VCaP (cell line): ENCODE measurements at regions not wholly inside any gene's neighbourhood (a gene's known extent, or its start where the extent isn't known, plus 50 kb on each side); places are given as distances from the start of the nearest gene placed in this dataset.
"Not testable (repeated sequence)": the region's sequence is repeated elsewhere in the genome, so short reads cannot be mapped to it uniquely, and the experiment has no call there.

Experiments used
- H3K27ac ChIP-seq: fragments of 450-650 bp; 2 replicates; pipeline ENCODE4 v1.5.1; 2017
- CTCF ChIP-seq: fragments of 450-650 bp; conservative IDR thresholded peaks from 2 replicates; pipeline ENCODE4 v1.5.1; 2017; ENCODE audit warnings: mild to moderate bottlenecking, moderate library complexity

GRCh38 chr10:91090761-91091529, 129.5 kb upstream of the PCGF5 start:
- no peak overlapping the region for H3K27ac ChIP-seq
- peak; percentile 69 for TF ChIP-seq CTCF

GRCh38 chr10:91091780-91092179, 128.7 kb upstream of the PCGF5 start:
- no peak for TF ChIP-seq CTCF
- H3K27ac ChIP-seq: no peak overlapping the region

- TF ChIP-seq CTCF: no peak
- no peak overlapping the region for H3K27ac ChIP-seq
These were observed 124.2 kb upstream of the PCGF5 start for GRCh38 chr10:91096274-91096673.

GRCh38 chr10:91097313-91097712, 123.2 kb upstream of the PCGF5 start:
- no peak for TF ChIP-seq CTCF
- H3K27ac ChIP-seq: no peak overlapping the region

- H3K27ac ChIP-seq: not testable (repeated sequence)
These were observed 122.4 kb upstream of the PCGF5 start for GRCh38 chr10:91098021-91098420.

GRCh38 chr10:91103384-91104192, 116.9 kb upstream of the PCGF5 start:
- no peak overlapping the region for H3K27ac ChIP-seq

GRCh38 chr10:91104193-91105041, 116.0 kb upstream of the PCGF5 start:
- no peak for TF ChIP-seq CTCF
- no peak overlapping the region for H3K27ac ChIP-seq

More at GRCh38 chr10:91103384-91104192, 116.9 kb upstream of the PCGF5 start:
- no peak for TF ChIP-seq CTCF
